Epithelial cell of prostate (primary cell): ENCODE measurements at regions not wholly inside any gene's neighbourhood (a gene's known extent, or its start where the extent isn't known, plus 50 kb on each side); places are given as distances from the start of the nearest gene placed in this dataset.
"Not testable (repeated sequence)": the region's sequence is repeated elsewhere in the genome, so short reads cannot be mapped to it uniquely, and the experiment has no call there.

ENCODE experiments used
- DNase-seq: peaks from one replicate; pipeline ENCODE4 v3.0.0-alpha.2; 2011; ENCODE audit warnings: low read depth, low spot score
- H3K27ac ChIP-seq: fragments of 450-650 bp; 2 replicates; pipeline ENCODE4 v1.5.1; 2017; ENCODE audit warnings: mild to moderate bottlenecking

GRCh38 chr9:15047028-15047551 lies 136.9 kb upstream of the FREM1 start:
- H3K27ac ChIP-seq = no peak overlapping the region
- no peak for DNase-seq

DNA sequence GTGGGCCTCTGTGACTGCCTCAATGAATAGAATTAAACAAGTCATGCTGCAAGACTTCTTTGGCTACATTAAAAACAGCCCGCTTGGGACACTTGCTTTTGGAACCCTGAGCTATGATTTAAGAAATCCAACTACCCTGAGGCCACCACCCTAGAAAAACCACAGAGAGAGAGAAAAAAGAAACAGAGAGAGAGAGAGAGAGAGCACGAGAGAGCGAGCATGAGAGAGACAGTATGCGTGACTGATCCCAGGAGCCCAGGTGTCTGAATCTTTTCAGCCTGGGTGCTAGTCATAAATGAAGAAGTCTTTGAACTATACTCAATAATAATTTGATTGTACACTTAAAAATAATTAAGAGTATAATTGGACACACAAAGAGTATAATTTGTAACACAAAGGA lies 123.1 kb upstream of the FREM1 start:
- DNase-seq = no peak
- no peak overlapping the region for H3K27ac ChIP-seq

- DNase-seq = no peak
- H3K27ac ChIP-seq = no peak overlapping the region
Measured at GRCh38 chr9:15032860-15033259, 122.6 kb upstream of the FREM1 start.

- DNase-seq = no peak
- no peak overlapping the region for H3K27ac ChIP-seq
Measured at GRCh38 chr9:15021146-15021545, 110.9 kb upstream of the FREM1 start.

- no peak for DNase-seq
- no peak overlapping the region for H3K27ac ChIP-seq
Measured at GRCh38 chr9:15018096-15018637, 107.9 kb upstream of the FREM1 start.

- no peak for DNase-seq
- no peak overlapping the region for H3K27ac ChIP-seq
Measured at GRCh38 chr9:15010581-15010980, 100.4 kb upstream of the FREM1 start.

GRCh38 chr9:15007698-15008097 lies 97.5 kb upstream of the FREM1 start:
- no peak overlapping the region for H3K27ac ChIP-seq
- DNase-seq = no peak

DNA sequence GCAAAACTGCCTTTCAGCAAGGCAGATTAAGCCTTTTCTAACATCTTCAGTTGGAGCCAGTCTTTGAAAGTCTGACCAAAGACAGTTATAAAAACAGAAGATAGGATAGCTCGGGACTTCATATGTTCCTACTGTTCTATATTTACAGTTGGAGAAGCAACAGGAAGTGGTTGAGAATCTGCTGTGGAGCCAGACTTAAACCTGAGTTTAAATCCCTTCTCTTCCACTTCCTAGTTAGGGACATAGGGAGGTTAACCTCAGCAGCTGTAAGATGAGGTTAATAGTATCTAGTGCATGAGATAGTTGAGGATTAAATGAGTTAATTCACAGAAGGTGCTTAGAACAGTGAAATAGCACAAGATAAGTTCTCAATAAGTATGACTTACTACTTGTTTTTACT lies 84.5 kb upstream of the FREM1 start:
- no peak overlapping the region for H3K27ac ChIP-seq
- no peak for DNase-seq

- no peak for DNase-seq
- H3K27ac ChIP-seq = no peak overlapping the region
Measured at GRCh38 chr9:14993901-14994554, 83.8 kb upstream of the FREM1 start.

GRCh38 chr9:14993061-14993800 lies 83.0 kb upstream of the FREM1 start:
- peak; percentile 5 for DNase-seq
- H3K27ac ChIP-seq = no peak overlapping the region

DNA sequence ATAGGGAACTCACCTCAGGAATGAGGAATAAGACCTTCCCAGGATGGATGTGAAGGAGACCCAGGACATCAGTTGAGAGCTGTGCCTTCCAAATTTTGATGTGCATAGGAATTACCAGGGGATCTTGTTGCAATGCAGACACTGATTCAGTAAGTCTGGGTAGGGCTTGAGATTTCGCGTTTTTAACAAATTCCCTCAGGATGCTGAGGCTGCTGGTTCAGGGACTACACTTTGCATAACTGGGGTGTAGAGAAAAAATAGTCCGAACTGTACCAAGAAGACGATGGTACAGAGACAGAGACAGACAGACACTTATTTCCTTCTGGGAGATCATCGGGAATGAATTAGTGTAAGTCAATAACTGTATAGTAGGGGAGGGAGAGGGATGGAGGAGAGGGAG lies 82.3 kb upstream of the FREM1 start:
- no peak for DNase-seq
- no peak overlapping the region for H3K27ac ChIP-seq

- no peak for DNase-seq
- H3K27ac ChIP-seq = no peak overlapping the region
Measured at GRCh38 chr9:14992081-14992480, 81.9 kb upstream of the FREM1 start.

DNA sequence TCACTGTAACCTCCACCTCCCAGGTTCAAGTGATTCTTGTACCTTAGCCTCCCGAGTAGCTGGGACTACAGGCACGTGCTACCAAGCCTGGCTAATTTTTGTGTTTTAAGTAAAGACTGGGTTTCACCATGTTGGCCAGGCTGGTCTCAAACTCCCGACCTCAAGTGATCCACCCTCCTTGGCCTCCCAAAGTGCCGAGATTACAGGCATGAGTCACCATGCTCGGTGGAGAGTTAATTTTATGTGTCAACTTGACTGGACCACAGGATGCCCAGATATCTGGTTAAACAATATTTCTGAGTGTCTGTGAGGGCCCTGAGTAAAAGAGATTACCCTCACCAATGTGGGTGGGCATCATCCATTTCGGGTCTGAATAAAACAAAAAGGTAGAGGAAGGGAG lies 80.4 kb upstream of the FREM1 start:
- not testable (repeated sequence) for DNase-seq, H3K27ac ChIP-seq

DNA sequence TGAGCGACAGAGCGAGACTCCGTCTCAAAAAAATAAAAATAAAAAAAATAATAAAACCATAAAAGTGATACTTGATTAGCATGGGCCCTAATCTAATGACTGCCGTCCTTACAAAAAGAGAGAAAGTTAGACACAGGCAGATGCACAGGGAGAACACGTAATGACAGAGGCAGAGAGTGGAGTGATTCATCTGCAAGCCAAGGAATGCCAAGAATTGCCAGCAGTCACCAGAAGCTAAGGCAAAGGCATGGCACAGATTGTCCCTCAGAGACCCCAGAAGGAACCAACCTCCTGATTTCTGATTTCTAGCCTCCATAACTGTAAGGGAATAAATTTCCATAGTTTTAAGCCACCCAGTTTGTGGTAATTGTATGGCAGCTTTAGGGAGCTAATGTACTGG lies 79.6 kb upstream of the FREM1 start:
- no peak for DNase-seq
- H3K27ac ChIP-seq = no peak overlapping the region

DNA sequence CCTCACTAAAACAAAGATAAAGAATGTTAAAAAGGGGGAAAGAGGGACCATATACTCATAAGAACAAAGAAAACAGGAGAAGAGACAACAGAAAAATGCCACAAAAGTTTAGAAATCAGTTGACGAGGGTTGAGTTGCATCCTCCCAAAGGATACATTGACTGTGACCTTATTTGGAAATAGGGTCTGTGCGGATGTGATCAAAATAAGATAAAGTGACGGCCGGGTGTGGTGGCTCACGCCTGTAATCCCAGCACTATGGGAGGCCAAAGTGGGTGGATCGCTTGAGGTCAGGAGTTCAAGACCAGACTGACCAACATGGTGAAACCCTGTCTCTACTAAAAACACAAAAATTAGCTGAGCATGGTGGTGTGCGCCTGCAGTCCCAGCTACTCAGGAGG lies 79.1 kb upstream of the FREM1 start:
- not testable (repeated sequence) for H3K27ac ChIP-seq, DNase-seq

DNA sequence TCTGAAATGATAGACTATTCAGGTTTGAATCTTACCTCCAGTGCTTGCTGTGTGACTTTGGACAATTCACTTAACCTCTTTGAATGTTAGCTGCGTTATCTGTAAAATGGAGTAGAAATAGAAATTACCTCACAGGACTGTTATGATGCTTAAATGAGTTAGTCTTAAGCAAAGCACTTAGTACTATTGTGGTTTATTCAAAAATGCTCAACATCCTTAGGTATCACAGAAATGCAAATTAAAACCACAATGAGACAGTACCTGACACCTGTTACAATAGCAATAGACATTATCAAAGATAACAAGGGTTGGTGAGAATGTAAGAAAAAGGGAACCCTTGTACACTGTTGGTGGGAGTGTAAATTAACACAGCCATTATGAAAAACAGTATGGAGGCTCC lies 77.6 kb upstream of the FREM1 start:
- no peak for DNase-seq
- H3K27ac ChIP-seq = no peak overlapping the region

DNA sequence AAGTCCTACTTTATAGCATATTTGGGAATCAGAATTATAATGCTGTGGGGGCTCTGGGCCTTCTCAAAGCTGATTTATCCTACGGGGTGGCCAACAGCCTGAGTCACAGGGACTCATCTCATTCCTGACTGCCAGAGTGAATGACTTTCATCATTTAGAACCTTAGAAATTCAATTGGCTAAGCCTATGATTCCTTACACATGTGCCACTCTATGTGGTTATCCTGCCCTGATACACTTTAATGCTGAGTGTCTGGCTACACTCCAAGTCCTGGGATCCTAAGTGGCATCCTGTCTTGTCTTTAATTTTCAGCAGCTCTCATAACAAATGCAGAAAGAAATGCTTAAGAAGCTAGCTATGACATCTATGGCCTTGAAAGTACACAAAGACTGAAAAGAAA lies 75.2 kb upstream of the FREM1 start:
- H3K27ac ChIP-seq = no peak overlapping the region
- DNase-seq = no peak

GRCh38 chr9:14983599-14983998 lies 73.4 kb upstream of the FREM1 start:
- no peak for DNase-seq
- H3K27ac ChIP-seq = no peak overlapping the region

DNA sequence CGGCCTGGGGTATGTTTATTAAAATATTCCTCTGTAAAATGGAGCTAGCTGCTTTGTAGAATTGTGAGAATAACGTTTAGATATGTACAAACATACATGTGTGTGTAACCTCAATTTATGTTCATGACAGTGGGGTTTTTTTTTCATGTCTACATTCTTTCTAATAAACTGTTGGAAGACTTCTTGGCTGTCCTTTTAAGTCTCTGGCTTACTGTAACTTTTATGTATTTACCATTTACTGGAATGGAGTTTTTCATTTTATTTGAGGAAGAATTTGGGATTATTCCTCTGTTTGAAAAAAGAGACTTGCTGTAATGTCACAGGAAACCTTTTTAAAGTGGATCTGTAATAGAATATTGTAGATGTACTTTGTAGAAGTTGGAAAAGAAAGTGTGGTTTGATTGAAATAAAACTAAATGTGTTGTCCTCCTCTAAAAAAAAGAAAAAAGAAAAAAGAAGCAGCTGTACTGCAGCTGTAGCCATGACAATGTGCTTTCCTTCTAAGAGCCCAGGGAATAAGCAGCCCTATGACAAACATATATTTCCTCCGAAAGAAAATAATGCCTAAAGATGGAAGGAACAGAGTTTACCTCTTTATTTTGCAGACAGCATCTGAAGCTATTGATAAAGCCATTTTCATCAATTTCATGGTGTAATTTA lies 71.2 kb upstream of the FREM1 start:
- no peak overlapping the region for H3K27ac ChIP-seq
- DNase-seq = no peak

DNA sequence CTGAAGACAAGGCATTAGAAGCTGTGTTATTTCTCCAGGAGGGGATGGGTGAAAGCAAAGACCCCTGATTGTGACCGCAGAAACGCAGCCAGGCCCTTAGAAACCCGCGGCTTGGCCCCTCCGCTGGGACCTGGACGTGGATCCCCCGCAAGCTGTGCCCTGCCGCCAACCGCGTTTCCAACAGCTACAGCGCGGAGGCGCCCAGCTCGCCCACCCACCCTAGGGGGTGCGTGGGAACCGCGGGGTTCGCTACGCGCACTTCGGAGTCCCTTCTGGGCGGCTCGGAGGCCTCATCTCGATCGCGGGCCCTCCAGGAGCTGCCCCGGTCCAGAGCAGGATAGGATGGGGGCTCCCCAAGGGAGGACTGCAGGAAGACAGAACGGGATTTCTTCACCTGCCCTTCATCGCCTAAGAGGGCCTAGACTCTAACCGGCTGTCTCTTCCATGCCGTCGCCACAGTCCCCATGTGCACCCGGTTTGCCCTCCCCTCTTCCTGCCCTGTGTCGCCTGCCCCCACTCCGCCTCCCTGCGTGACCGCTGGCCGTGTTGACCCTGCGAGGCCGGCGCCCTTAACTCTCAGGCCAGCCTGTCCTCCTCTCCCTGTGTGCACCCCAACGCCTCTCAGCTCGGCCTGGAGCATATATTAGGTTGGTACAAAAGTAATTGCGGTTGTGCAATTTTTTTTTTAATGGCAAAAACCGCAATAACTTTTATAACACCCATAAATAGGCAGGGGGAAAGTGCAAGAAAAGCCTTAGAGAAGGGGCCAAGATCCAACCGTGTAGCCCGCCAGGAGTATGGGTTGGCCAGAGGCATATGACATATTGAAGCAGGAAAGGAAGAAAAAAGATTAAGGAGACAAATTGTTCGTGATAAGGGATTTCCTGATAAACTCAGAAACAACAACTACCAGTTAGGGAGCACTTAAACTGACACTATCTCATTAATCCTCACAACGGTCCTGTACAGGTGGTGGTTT lies 68.1 kb upstream of the FREM1 start:
- no peak overlapping the region for H3K27ac ChIP-seq
- DNase-seq = no peak
